HCT116 (cell line): ENCODE measurements at regions not wholly inside any gene's neighbourhood (a gene's known extent, or its start where the extent isn't known, plus 50 kb on each side); places are given as distances from the start of the nearest gene placed in this dataset.

Experiments used
- ATAC-seq: fragments of 200-7000 bp; cut with Tn5 transposase; 2 replicates; pipeline ENCODE4 v1.9.1; 2020; ENCODE audit warnings: mild to moderate bottlenecking, moderate library complexity
- BruUV-seq: library from RNA; stranded (reverse); fragments of 400-500 nt; replicated peaks from 2 replicates; lab custom pipeline; 2021; lab: Mats Ljungman, UMichigan
- CTCF ChIA-PET: fragments of 300-600 bp; sonication (Branson Sonifier 250); formaldehyde crosslinking; loops from one replicate; lab custom pipeline; 2021; ENCODE audit warnings: antibody characterized with exemption; lab: Charles Lee
- POLR2A ChIA-PET: fragments of 300-600, 350-600 bp; sonication (Branson Sonifier 250); formaldehyde crosslinking; loops from one replicate; lab custom pipeline; 2021; ENCODE audit warnings: antibody characterized with exemption; lab: Charles Lee
- RAD21 ChIA-PET, 2 experiments: fragments of 300-600 bp; sonication (Branson Sonifier 250); formaldehyde crosslinking; loops; one replicate each; lab custom pipeline; 2023; ENCODE audit warnings: low total read pairs in 2 of 2; ENCODE audit not compliant: uncharacterized antibody in 2 of 2, unreplicated experiment in 2 of 2, low non-redundant PET in 1 of 2; lab: Charles Lee
- DNase-seq: peaks from one replicate; pipeline ENCODE4 v3.0.0-alpha.2; 2010; ENCODE audit warnings: low read depth, low spot score
- H2AFZ ChIP-seq: fragments of 200-600 bp; shearing (Covaris generic), sonication (generic); 2 replicates; pipeline ENCODE4 v1.6.1; 2017; ENCODE audit warnings: low read depth, mixed run types, mixed read lengths, antibody characterized with exemption, low read length; ENCODE audit not compliant: poor library complexity, severe bottlenecking
- H3K27ac ChIP-seq: 2 replicates; pipeline ENCODE4 v1.5.1; 2012; ENCODE audit warnings: low read depth, low read length
- H3K27me3 ChIP-seq: fragments of 200-600 bp; sonication (generic); 2 replicates; pipeline ENCODE4 v1.6.1; 2016; ENCODE audit warnings: mixed run types, low read length, mixed read lengths; ENCODE audit not compliant: insufficient read depth
- H3K36me3 ChIP-seq, 2 experiments: fragments of 200-500 bp in 1 of 2; fragments of 200-600 bp in 1 of 2; sonication (Bioruptor generic) in 1 of 2; sonication (generic) in 1 of 2; 2 replicates each; pipeline versions ENCODE4 v1.5.1 to v1.6.1; 2014 to 2016; ENCODE audit warnings: low read length in 2 of 2, inconsistent platforms in 1 of 2, mixed read lengths in 1 of 2, mixed run types in 1 of 2; ENCODE audit not compliant: insufficient read depth in 2 of 2, control insufficient read depth in 1 of 2
- H3K4me1 ChIP-seq, 2 experiments: fragments of 200-600 bp in 1 of 2; sonication (generic) in 1 of 2; 2 replicates each; pipeline versions ENCODE4 v1.5.1 to v1.6.1; 2012 to 2017; ENCODE audit warnings: low read length in 2 of 2, inconsistent platforms in 1 of 2, mild to moderate bottlenecking in 1 of 2, mixed read lengths in 1 of 2, mixed run types in 1 of 2, moderate library complexity in 1 of 2; ENCODE audit not compliant: insufficient read depth in 2 of 2, control insufficient read depth in 1 of 2
- H3K4me2 ChIP-seq: fragments of 200-600 bp; sonication (generic); 2 replicates; pipeline ENCODE4 v1.6.1; 2017; ENCODE audit warnings: mixed run types, low read length, mixed read lengths
- H3K4me3 ChIP-seq, 2 experiments: fragments of 200-600 bp in 1 of 2; sonication (generic) in 1 of 2; replicated peaks in 1 of 2; 2 replicates each; pipeline ENCODE4 v1.5.1; 2011 to 2016; ENCODE audit warnings: low read length in 2 of 2, control low read depth in 1 of 2, low read depth in 1 of 2, mild to moderate bottlenecking in 1 of 2, mixed read lengths in 1 of 2, mixed run types in 1 of 2
- H3K79me2 ChIP-seq: fragments of 200-600 bp; sonication (generic); 2 replicates; pipeline ENCODE4 v1.6.1; 2017; ENCODE audit warnings: mild to moderate bottlenecking, mixed run types, low read length, moderate library complexity, mixed read lengths; ENCODE audit not compliant: insufficient read depth
- H3K9ac ChIP-seq: fragments of 200-600 bp; sonication (generic); 2 replicates; pipeline ENCODE4 v1.6.1; 2016; ENCODE audit warnings: low read length, mixed read lengths
- H3K9me2 ChIP-seq: fragments of 200-600 bp; sonication (generic), shearing (Covaris generic); 2 replicates; pipeline ENCODE4 v1.6.1; 2017; ENCODE audit warnings: mixed run types, mild to moderate bottlenecking, moderate library complexity; ENCODE audit not compliant: insufficient read depth
- H3K9me3 ChIP-seq, 2 experiments: fragments of 200-500 bp in 1 of 2; fragments of 200-600 bp in 1 of 2; sonication (Bioruptor generic) in 1 of 2; sonication (generic) in 1 of 2; 2 replicates each; pipeline ENCODE4 v1.6.1; 2014 to 2017; ENCODE audit warnings: low read length in 2 of 2, mixed read lengths in 2 of 2, inconsistent platforms in 1 of 2, low read depth in 1 of 2, mild to moderate bottlenecking in 1 of 2, mixed run types in 1 of 2, moderate library complexity in 1 of 2; ENCODE audit not compliant: control insufficient read depth in 1 of 2, insufficient read depth in 1 of 2
- H4K20me1 ChIP-seq: fragments of 200-600 bp; sonication (generic), shearing (Covaris generic); 2 replicates; pipeline ENCODE4 v1.6.1; 2017; ENCODE audit warnings: mixed run types, mild to moderate bottlenecking, moderate library complexity; ENCODE audit not compliant: insufficient read depth
- ATF3 ChIP-seq: IDR thresholded peaks from 2 replicates; pipeline ENCODE4 v1.6.1; 2012
- RAD21 ChIP-seq: IDR thresholded peaks from 2 replicates; pipeline ENCODE4 v1.6.1; 2012; ENCODE audit warnings: low read depth, mild to moderate bottlenecking
- SIN3A ChIP-seq: IDR thresholded peaks from 2 replicates; pipeline ENCODE4 v1.6.1; 2012; ENCODE audit warnings: low read depth
- YY1 ChIP-seq: IDR thresholded peaks from 2 replicates; pipeline ENCODE4 v1.6.1; 2011; ENCODE audit warnings: low read length, low read depth, moderate library complexity, mild to moderate bottlenecking; ENCODE audit not compliant: insufficient replicate concordance; ENCODE audit errors: extremely low read depth
- ZBTB33 ChIP-seq: IDR thresholded peaks from 2 replicates; pipeline ENCODE4 v1.6.1; 2011; ENCODE audit warnings: mild to moderate bottlenecking, low read length, moderate library complexity; ENCODE audit not compliant: insufficient replicate concordance; ENCODE audit errors: extremely low read depth
- ZNF274 ChIP-seq: fragments of 200-500 bp; sonication (Bioruptor generic); IDR thresholded peaks from 2 replicates; pipeline ENCODE4 v1.6.1; 2014; ENCODE audit warnings: mild to moderate bottlenecking, low read depth, low read length, inconsistent platforms
- intact Hi-C: fragments of 100-400 bp; cut with micrococcal nuclease; formaldehyde crosslinking; loops from 2 replicates; pipeline ENCODE4 v1.10.0; 2022

- no peak overlapping the region for H2AFZ ChIP-seq
- intact Hi-C loops: no loop called here
- no peak for ATAC-seq
- H3K4me3 ChIP-seq: no peak overlapping the region
- BruUV-seq: no TSS peak
- H4K20me1 ChIP-seq: no peaks in the 10 kb centered on the region
- H3K36me3 ChIP-seq: no peaks in the 10 kb centered on the region
- RAD21 ChIA-PET: interaction anchor here in 1 of 2 experiments (0.7 kb wide), 1 partner anchor 9 kb away, joined by 6 read pairs; no protein-coding TSS in a partner anchor
- no peaks in the 10 kb centered on the region for H3K27me3 ChIP-seq
- H3K9me2 ChIP-seq: no peaks in the 10 kb centered on the region
- H3K27ac ChIP-seq: no peak overlapping the region
- no peak for DNase-seq
- CTCF ChIA-PET: no interaction called here
- POLR2A ChIA-PET: no interaction called here
- no peak overlapping the region for H3K9ac ChIP-seq
- H3K4me2 ChIP-seq: no peak overlapping the region
- H3K9me3 ChIP-seq: no peaks in the 10 kb centered on the region; a peak in 1 of 4 replicates
- TF ChIP-seq RAD21: no peak
- no peak for TF ChIP-seq SIN3A
- no peak for TF ChIP-seq YY1
- no peak for TF ChIP-seq ATF3
- TF ChIP-seq ZBTB33: no peak
- TF ChIP-seq ZNF274: no peak
- TF ChIP-seq, all 23 proteins: peak for 0
- H3K4me1 ChIP-seq: no peaks in the 10 kb centered on the region
- no peaks in the 10 kb centered on the region for H3K79me2 ChIP-seq
Observed at GRCh38 chr14:94885481-94886155, 115.7 kb upstream of the GSC start.
